ENCODE measurements at regions not wholly inside any gene's neighbourhood (a gene's known extent, or its start where the extent isn't known, plus 50 kb on each side); places are given as distances from the start of the nearest gene placed in this dataset.

DNA sequence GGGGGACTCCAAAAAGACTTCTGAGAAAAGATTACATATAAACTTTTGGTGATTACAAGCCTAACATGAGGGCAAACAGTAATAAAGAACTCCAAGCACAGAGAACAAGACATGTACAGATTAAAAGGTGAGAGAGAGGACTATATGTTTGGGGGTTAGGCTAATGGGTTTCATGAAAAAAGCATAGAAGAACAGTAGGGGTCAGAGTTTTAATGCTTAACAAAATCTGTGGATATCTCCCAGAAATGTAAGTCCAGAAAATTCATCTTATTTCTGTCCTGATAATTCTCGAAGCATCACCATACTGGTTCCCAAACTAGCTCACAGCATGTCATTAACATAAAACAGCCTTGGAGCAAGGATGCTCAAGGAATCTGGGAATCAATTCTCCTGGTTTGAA lies 137.2 kb downstream of the ARRDC3 start:
- TF ChIP-seq, protein P1, sequence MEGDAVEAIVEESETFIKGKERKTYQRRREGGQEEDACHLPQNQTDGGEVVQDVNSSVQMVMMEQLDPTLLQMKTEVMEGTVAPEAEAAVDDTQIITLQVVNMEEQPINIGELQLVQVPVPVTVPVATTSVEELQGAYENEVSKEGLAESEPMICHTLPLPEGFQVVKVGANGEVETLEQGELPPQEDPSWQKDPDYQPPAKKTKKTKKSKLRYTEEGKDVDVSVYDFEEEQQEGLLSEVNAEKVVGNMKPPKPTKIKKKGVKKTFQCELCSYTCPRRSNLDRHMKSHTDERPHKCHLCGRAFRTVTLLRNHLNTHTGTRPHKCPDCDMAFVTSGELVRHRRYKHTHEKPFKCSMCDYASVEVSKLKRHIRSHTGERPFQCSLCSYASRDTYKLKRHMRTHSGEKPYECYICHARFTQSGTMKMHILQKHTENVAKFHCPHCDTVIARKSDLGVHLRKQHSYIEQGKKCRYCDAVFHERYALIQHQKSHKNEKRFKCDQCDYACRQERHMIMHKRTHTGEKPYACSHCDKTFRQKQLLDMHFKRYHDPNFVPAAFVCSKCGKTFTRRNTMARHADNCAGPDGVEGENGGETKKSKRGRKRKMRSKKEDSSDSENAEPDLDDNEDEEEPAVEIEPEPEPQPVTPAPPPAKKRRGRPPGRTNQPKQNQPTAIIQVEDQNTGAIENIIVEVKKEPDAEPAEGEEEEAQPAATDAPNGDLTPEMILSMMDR (conservative IDR thresholded peaks at IDR 0.05; ENCODE audit: low read length), result 0 out of 2 replicates have a peak, but pooled peaks have one; percentile 20
- no peak for TF ChIP-seq EZH2phosphoT487 (IDR thresholded peaks at IDR 0.05; ENCODE audit: borderline replicate concordance, low read depth, low read length)

All from OCI-LY7 (cell line).